GM12878 (cell line): ENCODE measurements at regions not wholly inside any gene's neighbourhood (a gene's known extent, or its start where the extent isn't known, plus 50 kb on each side); places are given as distances from the start of the nearest gene placed in this dataset.

Experiments
- EZH2 ChIP-seq: IDR thresholded peaks from 2 replicates; pipeline ENCODE4 v1.6.1; 2012; ENCODE audit warnings: low read depth, mild to moderate bottlenecking, control low read depth, inconsistent platforms, low read length, borderline replicate concordance; ENCODE audit not compliant: control insufficient read depth
- NRF1 ChIP-seq: conservative IDR thresholded peaks from 2 replicates; pipeline ENCODE4 v1.6.1; 2011; ENCODE audit warnings: mild to moderate bottlenecking, low read depth, low read length, improper control_type of control experiment
- RAD51 ChIP-seq: fragments of 450-650 bp; IDR thresholded peaks from 2 replicates; pipeline ENCODE4 v1.6.1; 2016; ENCODE audit warnings: moderate library complexity, mild to moderate bottlenecking, inconsistent platforms
- RCOR1 ChIP-seq: conservative IDR thresholded peaks from 2 replicates; pipeline ENCODE4 v1.6.1; 2012; ENCODE audit warnings: low read depth, low read length, improper control_type of control experiment
- YBX1 ChIP-seq: fragments of 450-650 bp; IDR thresholded peaks from 2 replicates; pipeline ENCODE4 v1.6.1; 2016; ENCODE audit warnings: antibody characterized with exemption
- TF ChIP-seq, protein P1 (sequence below): IDR thresholded peaks from 2 replicates; pipeline ENCODE4 v1.6.1; 2011; ENCODE audit warnings: low read depth, mild to moderate bottlenecking, low read length, moderate library complexity, borderline replicate concordance; ENCODE audit errors: extremely low read depth

DNA sequence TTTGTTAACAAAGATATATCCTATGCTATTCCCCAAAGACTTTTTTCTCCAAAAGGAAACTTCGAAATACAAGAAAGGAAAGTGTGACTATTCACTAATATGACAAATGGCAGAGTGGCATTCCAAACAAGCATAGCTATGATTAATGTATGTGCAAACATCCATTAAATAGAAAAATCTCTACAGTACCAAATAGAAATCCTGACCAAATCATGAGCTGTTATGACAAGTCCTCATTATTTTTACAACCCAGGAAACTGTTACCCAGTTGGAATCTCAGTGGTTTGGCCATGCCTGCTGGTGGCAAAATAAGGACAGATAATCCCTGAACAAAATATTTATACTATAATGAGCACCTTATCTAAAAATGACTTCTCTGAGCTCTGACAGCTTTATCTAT, 202.1 kb downstream of the SEC23A start:
- TF ChIP-seq EZH2: no peak
- TF ChIP-seq NRF1: no peak
- TF ChIP-seq, protein P1, sequence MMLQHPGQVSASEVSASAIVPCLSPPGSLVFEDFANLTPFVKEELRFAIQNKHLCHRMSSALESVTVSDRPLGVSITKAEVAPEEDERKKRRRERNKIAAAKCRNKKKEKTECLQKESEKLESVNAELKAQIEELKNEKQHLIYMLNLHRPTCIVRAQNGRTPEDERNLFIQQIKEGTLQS: no peak
- no peak for TF ChIP-seq YBX1
- TF ChIP-seq RCOR1: no peak
- TF ChIP-seq RAD51: no peak
